IMR-90 (cell line): ENCODE measurements at regions not wholly inside any gene's neighbourhood (a gene's known extent, or its start where the extent isn't known, plus 50 kb on each side); places are given as distances from the start of the nearest gene placed in this dataset.
A peak's percentile ranks its signal among the peaks of the same experiment; 100 is the strongest.

Experiments used
- ATAC-seq: fragments of 200-7000 bp; cut with Tn5 transposase; 2 replicates; pipeline ENCODE4 v1.9.1; 2020; ENCODE audit warnings: low read depth, mild to moderate bottlenecking, moderate library complexity
- BruUV-seq: library from RNA; stranded (reverse); fragments of 400-500 nt; replicated peaks from 2 replicates; lab custom pipeline; 2021; lab: Mats Ljungman, UMichigan
- CTCF ChIA-PET: fragments of 300-600 bp; formaldehyde crosslinking; extraction: SDS; loops from one replicate; lab custom pipeline; 2021; ENCODE audit warnings: antibody characterized with exemption; lab: Yijun Ruan, JAX
- POLR2A ChIA-PET: fragments of 300-600 bp; sonication (Branson Sonifier 250); formaldehyde crosslinking; loops from one replicate; lab custom pipeline; 2022; ENCODE audit warnings: antibody characterized with exemption; ENCODE audit not compliant: unreplicated experiment; lab: Charles Lee
- DNase-seq: peaks from one replicate; pipeline ENCODE4 v3.0.0; 2013
- H2AFZ ChIP-seq: replicated peaks from 2 replicates; pipeline ENCODE3; 2013; ENCODE audit warnings: low read length, mild to moderate bottlenecking; ENCODE audit not compliant: poor library complexity
- H2AK5ac ChIP-seq: 2 replicates; pipeline ENCODE4 v1.6.1; 2013; ENCODE audit warnings: low read depth, low read length, inconsistent platforms
- H2AK9ac ChIP-seq: replicated peaks from 2 replicates; pipeline ENCODE3; 2013; ENCODE audit warnings: mild to moderate bottlenecking, low read depth, low read length, moderate library complexity; ENCODE audit not compliant: poor library complexity
- H2BK120ac ChIP-seq: 2 replicates; pipeline ENCODE4 v1.6.1; 2013; ENCODE audit warnings: low read depth, low read length, inconsistent platforms
- H2BK15ac ChIP-seq: 3 replicates; pipeline ENCODE4 v1.6.1; 2013; ENCODE audit warnings: low read depth, low read length, inconsistent platforms
- H2BK20ac ChIP-seq: 2 replicates; pipeline ENCODE4 v1.6.1; 2013; ENCODE audit warnings: low read depth, mild to moderate bottlenecking, inconsistent platforms, low read length, moderate library complexity
- H2BK5ac ChIP-seq: 2 replicates; pipeline ENCODE4 v1.6.1; 2013; ENCODE audit warnings: mild to moderate bottlenecking, low read depth, low read length, inconsistent platforms; ENCODE audit not compliant: poor library complexity, severe bottlenecking
- H3K14ac ChIP-seq: replicated peaks from 2 replicates; pipeline ENCODE4 v1.6.1; 2013; ENCODE audit warnings: low read depth, low read length, inconsistent platforms
- H3K18ac ChIP-seq: 2 replicates; pipeline ENCODE4 v1.6.1; 2013; ENCODE audit warnings: low read depth, low read length, control low read depth
- H3K23ac ChIP-seq: 2 replicates; pipeline ENCODE4 v1.6.1; 2013; ENCODE audit warnings: low read depth, low read length, inconsistent platforms
- H3K27ac ChIP-seq: 2 replicates; pipeline ENCODE4 v1.5.1; 2013; ENCODE audit warnings: mild to moderate bottlenecking, control low read depth, low read length; ENCODE audit not compliant: insufficient read depth
- H3K27me3 ChIP-seq: 2 replicates; pipeline ENCODE4 v1.6.1; 2013; ENCODE audit warnings: low read length; ENCODE audit not compliant: control insufficient read depth, insufficient read depth
- H3K36me3 ChIP-seq: 2 replicates; pipeline ENCODE4 v1.6.1; 2013; ENCODE audit warnings: low read length, mixed read lengths; ENCODE audit not compliant: control insufficient read depth, insufficient read depth
- H3K4ac ChIP-seq: 2 replicates; pipeline ENCODE4 v1.6.1; 2013; ENCODE audit warnings: low read depth, low read length, inconsistent platforms
- H3K4me1 ChIP-seq: 2 replicates; pipeline ENCODE4 v1.6.1; 2013; ENCODE audit warnings: low read length, mixed read lengths; ENCODE audit not compliant: control insufficient read depth, insufficient read depth
- H3K4me2 ChIP-seq: 2 replicates; pipeline ENCODE4 v1.6.1; 2013; ENCODE audit warnings: low read depth, mild to moderate bottlenecking, control low read depth, low read length, moderate library complexity
- H3K4me3 ChIP-seq: 2 replicates; pipeline ENCODE4 v1.5.1; 2013; ENCODE audit warnings: low read depth, mild to moderate bottlenecking, control low read depth, low read length, moderate library complexity; ENCODE audit not compliant: insufficient read depth
- H3K56ac ChIP-seq: 2 replicates; pipeline ENCODE4 v1.6.1; 2013; ENCODE audit warnings: low read length, inconsistent platforms; ENCODE audit not compliant: insufficient read depth; ENCODE audit errors: extremely low read depth
- H3K79me1 ChIP-seq, 2 experiments: 2 replicates each; pipeline ENCODE4 v1.6.1; 2013; ENCODE audit warnings: low read length in 2 of 2, inconsistent platforms in 1 of 2, low read depth in 1 of 2
- H3K9ac ChIP-seq: 2 replicates; pipeline ENCODE4 v1.6.1; 2013; ENCODE audit warnings: low read depth, low read length, control low read depth
- H3K9me1 ChIP-seq: 2 replicates; pipeline ENCODE4 v1.6.1; 2013; ENCODE audit warnings: low read length, inconsistent platforms; ENCODE audit not compliant: insufficient read depth
- H3K9me3 ChIP-seq: 2 replicates; pipeline ENCODE4 v1.6.1; 2013; ENCODE audit warnings: low read length; ENCODE audit not compliant: control insufficient read depth, insufficient read depth
- H4K20me1 ChIP-seq: 2 replicates; pipeline ENCODE4 v1.6.1; 2013; ENCODE audit warnings: low read length, inconsistent platforms; ENCODE audit not compliant: insufficient read depth
- H4K5ac ChIP-seq: 2 replicates; pipeline ENCODE4 v1.6.1; 2013; ENCODE audit warnings: mild to moderate bottlenecking, low read depth, low read length, control low read depth
- H4K8ac ChIP-seq, 2 experiments: 2 replicates each; pipeline ENCODE4 v1.6.1; 2013; ENCODE audit warnings: low read depth in 2 of 2, low read length in 2 of 2, control low read depth in 1 of 2, inconsistent platforms in 1 of 2
- H4K91ac ChIP-seq: 2 replicates; pipeline ENCODE4 v1.6.1; 2013; ENCODE audit warnings: low read depth, low read length, inconsistent platforms; ENCODE audit not compliant: insufficient read depth
- BHLHE40 ChIP-seq: fragments of 150-350 bp; IDR thresholded peaks from 2 replicates; pipeline ENCODE4 v1.6.1; 2016; ENCODE audit warnings: mild to moderate bottlenecking, low read depth, low read length
- CHD1 ChIP-seq: IDR thresholded peaks from 2 replicates; pipeline ENCODE4 v1.6.1; 2012; ENCODE audit warnings: low read depth, low read length, improper control_type of control experiment
- MAZ ChIP-seq: IDR thresholded peaks from 2 replicates; pipeline ENCODE4 v1.6.1; 2012; ENCODE audit warnings: low read depth, mild to moderate bottlenecking, low read length, improper control_type of control experiment, moderate library complexity, borderline replicate concordance
- RAD21 ChIP-seq: IDR thresholded peaks from 2 replicates; pipeline ENCODE4 v1.6.1; 2012; ENCODE audit warnings: low read length, improper control_type of control experiment
- WGBS, 2 experiments: methylation state at CpG; one replicate each; pipeline versions ENCODE4 v1.1.5 to v1.1.7; 2013; ENCODE audit warnings: missing lambda C conversion rate in 2 of 2; ENCODE audit not compliant: insufficient read length in 1 of 2; ENCODE audit errors: extremely low coverage in 2 of 2; 5-methylcytosine and 5-hydroxymethylcytosine counted together
- dilution Hi-C: fragments of 300-500 bp; cut with HindIII; formaldehyde crosslinking; loops from one replicate; pipeline ENCODE4 v1.14.3; 2018; ENCODE audit warnings: low sequenced_read_pairs; ENCODE audit not compliant: unreplicated experiment
- in situ Hi-C: fragments of 300-500 bp; cut with MboI; formaldehyde crosslinking; loops from 3 replicates; pipeline ENCODE4 v1.14.3; 2019; ENCODE audit warnings: low sequenced_read_pairs, inconsistent platforms, mixed read lengths
- intact Hi-C: fragments of 100-400 bp; cut with micrococcal nuclease; formaldehyde crosslinking; loops from 2 replicates; pipeline ENCODE4 v1.10.0; 2022

DNA sequence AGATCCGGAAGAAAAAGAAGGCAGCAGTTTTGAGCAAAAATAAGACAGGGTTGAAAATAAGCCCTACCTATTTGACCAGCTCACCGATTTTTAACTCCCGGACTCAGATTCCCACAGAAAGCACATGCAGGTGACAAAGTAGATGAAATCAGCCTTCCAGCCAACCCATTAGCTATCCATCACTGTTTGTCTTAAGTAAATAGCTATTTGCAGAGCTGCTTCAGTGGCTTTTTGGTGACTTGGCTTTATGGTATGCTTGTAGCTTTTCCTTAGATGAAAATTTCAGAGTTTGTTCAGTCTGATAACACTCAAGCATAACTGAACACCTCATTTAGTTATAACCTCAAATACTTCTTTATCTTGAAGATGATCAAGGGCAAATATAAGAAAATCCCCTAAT, 192.6 kb downstream of the HIPK3 start:
- peak; percentile 76 for DNase-seq
- no peak overlapping the region; the same call in 1 of the 2 replicates for H3K14ac ChIP-seq
- H3K4ac ChIP-seq: no peak overlapping the region
- H3K9ac ChIP-seq: no peak overlapping the region
- ATAC-seq: no peak; the same call in 1 of the 2 replicates
- POLR2A ChIA-PET: no interaction called here
- 0 out of 2 replicates have a peak overlapping the region, but pooled peaks have one; percentile 27 for H2BK20ac ChIP-seq
- peaks cover 16% of the 10 kb centered on the region for H3K4me1 ChIP-seq
- peak overlapping the region; percentile 17; the same call in 1 of the 2 replicates for H2BK120ac ChIP-seq
- H4K8ac ChIP-seq: no peak overlapping the region; a peak in 1 of 4 replicates
- WGBS, 2 experiments: no CpG with 5 or more reads among the region's 3 CpGs
- H2AK9ac ChIP-seq: no peak overlapping the region
- H3K23ac ChIP-seq: no peak overlapping the region
- H2BK5ac ChIP-seq: no peak overlapping the region
- no peak overlapping the region for H3K4me2 ChIP-seq
- intact Hi-C loops: loop anchor here (5.0 kb wide), 2 partner anchors 83 to 243 kb away; no protein-coding TSS in a partner anchor
- no peaks in the 10 kb centered on the region for H3K27me3 ChIP-seq
- no peak overlapping the region for H3K4me3 ChIP-seq
- no peak overlapping the region for H4K5ac ChIP-seq
- H3K79me1 ChIP-seq: peaks cover 6 to 59% of the 10 kb centered on the region in 2 experiments; a peak in 3 of 4 replicates
- TF ChIP-seq RAD21: no peak
- no peak for TF ChIP-seq BHLHE40
- no peak for TF ChIP-seq MAZ
- no peak for TF ChIP-seq CHD1
- no peak overlapping the region for H3K56ac ChIP-seq
- BruUV-seq: no TSS peak
- H3K27ac ChIP-seq: no peak overlapping the region
- dilution Hi-C loops: no loop called here
- H2AK5ac ChIP-seq: peak overlapping the region; percentile 68; the same call in 1 of the 2 replicates
- H2BK15ac ChIP-seq: peak overlapping the region; percentile 7; the same call in 1 of the 3 replicates
- no peaks in the 10 kb centered on the region for H3K36me3 ChIP-seq
- no peak overlapping the region; the same call in 1 of the 2 replicates for H3K18ac ChIP-seq
- CTCF ChIA-PET: no interaction called here
- no peaks in the 10 kb centered on the region for H3K9me3 ChIP-seq
- in situ Hi-C loops: no loop called here
- no peak overlapping the region for H4K91ac ChIP-seq
- H4K20me1 ChIP-seq: no peaks in the 10 kb centered on the region
- no peak overlapping the region for H2AFZ ChIP-seq
- H3K9me1 ChIP-seq: peaks cover 15% of the 10 kb centered on the region
